Lung (tissue), 11 donors: ENCODE measurements at regions not wholly inside any gene's neighbourhood (a gene's known extent, or its start where the extent isn't known, plus 50 kb on each side); places are given as distances from the start of the nearest gene placed in this dataset.

Experiments
- ATAC-seq: fragments of 200-7000 bp; cut with Tn5 transposase; one replicate; pipeline ENCODE4 v1.9.1; 2020; ENCODE audit warnings: moderate number of reproducible peaks; ENCODE audit not compliant: insufficient read depth, low FRiP score
- DNase-seq, 3 donors: peaks; one replicate each; pipeline ENCODE4 v3.0.0-alpha.2; 2013 to 2017
- H3K27ac ChIP-seq, 2 donors: one replicate each; pipeline ENCODE4 v1.5.1; 2013; ENCODE audit warnings: mild to moderate bottlenecking in 2 of 2, moderate library complexity in 2 of 2, control low read depth in 1 of 2, inconsistent platforms in 1 of 2, low read depth in 1 of 2, low read length in 1 of 2
- H3K27me3 ChIP-seq, 3 donors: one replicate each; pipeline ENCODE4 v1.5.1; 2013; ENCODE audit warnings: low read length in 2 of 3; ENCODE audit not compliant: control insufficient read depth in 3 of 3, insufficient read depth in 3 of 3
- H3K36me3 ChIP-seq, 4 donors: one replicate each; pipeline ENCODE4 v1.5.1; 2013; ENCODE audit warnings: low read length in 4 of 4, mild to moderate bottlenecking in 1 of 4, moderate library complexity in 1 of 4; ENCODE audit not compliant: control insufficient read depth in 4 of 4, insufficient read depth in 4 of 4
- H3K4me1 ChIP-seq, 5 donors: one replicate each; pipeline ENCODE4 v1.5.1; 2013; ENCODE audit warnings: low read length in 5 of 5, mild to moderate bottlenecking in 2 of 5, moderate library complexity in 1 of 5; ENCODE audit not compliant: control insufficient read depth in 5 of 5, insufficient read depth in 5 of 5
- H3K4me3 ChIP-seq: one replicate; pipeline ENCODE4 v1.5.1; 2013; ENCODE audit warnings: mild to moderate bottlenecking, control low read depth, moderate library complexity
- H3K9ac ChIP-seq, 2 donors: one replicate each; pipeline ENCODE4 v1.5.1; 2013; ENCODE audit warnings: low read length in 2 of 2, control low read depth in 1 of 2; ENCODE audit not compliant: insufficient read depth in 1 of 2
- H3K9me3 ChIP-seq, 4 donors: one replicate each; pipeline ENCODE4 v1.5.1; 2013; ENCODE audit warnings: low read length in 3 of 4, mild to moderate bottlenecking in 1 of 4, moderate library complexity in 1 of 4; ENCODE audit not compliant: control insufficient read depth in 4 of 4, insufficient read depth in 3 of 4
- CTCF ChIP-seq: IDR thresholded peaks from 2 replicates; pipeline ENCODE4 v1.5.1; 2012; ENCODE audit warnings: mild to moderate bottlenecking; ENCODE audit errors: control extremely low read depth, extremely low read depth
- WGBS, 2 donors: extraction: QIAGEN DNeasy Blood & Tissue Kit; methylation state at CpG; one replicate each; pipeline ENCODE4 v1.1.7; 2013; 5-methylcytosine and 5-hydroxymethylcytosine counted together
- donor health status: control.
- donor health status: control.
- donor health status: Bipolar disorder and iron deficiency.
- donor health status: healthy.
- donor health status: DM: yes; HTN: yes; CAD: no.

- no peaks in the 10 kb centered on the region for H3K4me1 ChIP-seq
- H3K27me3 ChIP-seq: no peaks in the 10 kb centered on the region
- TF ChIP-seq CTCF: no peak
- no peak overlapping the region for H3K4me3 ChIP-seq
- no peak for ATAC-seq
- no peak overlapping the region for H3K27ac ChIP-seq
- H3K9ac ChIP-seq: no peak overlapping the region
- no peak for DNase-seq
- H3K9me3 ChIP-seq: no peaks in the 10 kb centered on the region
- 68 to 89% methylated on average over 1 of the region's 1 CpG for WGBS, 2 donors
- no peaks in the 10 kb centered on the region for H3K36me3 ChIP-seq
These were observed 247.1 kb downstream of the SPRY1 start for GRCh38 chr4:123643691-123644090.

GRCh38 chr4:123649250-123649644 is 252.7 kb downstream of the SPRY1 start:
- peak overlapping the region; percentile 26 to 71 for H3K27ac ChIP-seq
- H3K4me3 ChIP-seq: no peak overlapping the region
- ATAC-seq (no peak), DNase-seq (peak in 1 of 3 donors; percentile 25)
- no peaks in the 10 kb centered on the region for H3K36me3 ChIP-seq
- no peak overlapping the region for H3K9ac ChIP-seq
- H3K27me3 ChIP-seq: no peaks in the 10 kb centered on the region
- H3K4me1 ChIP-seq: peaks cover 0 to 24% (median 4%) of the 10 kb centered on the region in 5 donors
- 61 to 68% methylated on average over 4 of the region's 4 CpGs for WGBS, 2 donors
- TF ChIP-seq CTCF: no peak
- no peaks in the 10 kb centered on the region for H3K9me3 ChIP-seq

- H3K27ac ChIP-seq: peak overlapping the region in 1 of 2 donors; percentile 80
- H3K36me3 ChIP-seq: no peaks in the 10 kb centered on the region
- DNase-seq (peak; percentile 63 to 86 (median 84)), ATAC-seq (peak; percentile 53)
- no peaks in the 10 kb centered on the region for H3K27me3 ChIP-seq
- H3K4me3 ChIP-seq: no peak overlapping the region
- peaks cover 0 to 24% (median 4%) of the 10 kb centered on the region in 5 donors for H3K4me1 ChIP-seq
- no peak for TF ChIP-seq CTCF
- WGBS, 2 donors: 44 to 71% methylated on average over 11 of the region's 11 CpGs
- H3K9ac ChIP-seq: no peak overlapping the region
- no peaks in the 10 kb centered on the region for H3K9me3 ChIP-seq
These were observed 253.2 kb downstream of the SPRY1 start for GRCh38 chr4:123649645-123650391.
